Stimulated activated CD4-positive, alpha-beta T cell treated with anti-CD3 and anti-CD28 coated beads, Interleukin-4, amount 100 ng/mL, for 4 hours (primary cell): ENCODE measurements at regions not wholly inside any gene's neighbourhood (a gene's known extent, or its start where the extent isn't known, plus 50 kb on each side); places are given as distances from the start of the nearest gene placed in this dataset.
"Not testable (repeated sequence)": the region's sequence is repeated elsewhere in the genome, so short reads cannot be mapped to it uniquely, and the experiment has no call there.

ENCODE experiments used
- DNase-seq, 2 experiments: peaks; one replicate each; pipeline ENCODE4 v3.0.0-alpha.2; 2020

GRCh38 chr6:164097056-164097455 lies 682.5 kb downstream of the QKI start:
- no peak for DNase-seq

- DNase-seq, result no peak
These were observed 680.5 kb downstream of the QKI start for GRCh38 chr6:164095056-164095455.

- no peak for DNase-seq
These were observed 673.4 kb downstream of the QKI start for GRCh38 chr6:164087870-164088269.

- DNase-seq, result no peak
These were observed 672.7 kb downstream of the QKI start for GRCh38 chr6:164087211-164087610.

GRCh38 chr6:164086076-164086887 lies 671.8 kb downstream of the QKI start:
- DNase-seq, result no peak

GRCh38 chr6:164085091-164086075 lies 670.9 kb downstream of the QKI start:
- DNase-seq, result no peak

GRCh38 chr6:164079275-164079600 lies 664.7 kb downstream of the QKI start:
- no peak for DNase-seq

- DNase-seq, result no peak
These were observed 664.2 kb downstream of the QKI start for GRCh38 chr6:164078532-164079274.

- not testable (repeated sequence) for DNase-seq
These were observed 662.5 kb downstream of the QKI start for GRCh38 chr6:164076818-164077532.

GRCh38 chr6:164075981-164076615 lies 661.6 kb downstream of the QKI start:
- DNase-seq, result no peak

GRCh38 chr6:164072240-164072666 lies 657.7 kb downstream of the QKI start:
- DNase-seq, result no peak

GRCh38 chr6:164069350-164069990 lies 655.0 kb downstream of the QKI start:
- DNase-seq, result no peak

- no peak for DNase-seq
These were observed 654.0 kb downstream of the QKI start for GRCh38 chr6:164068527-164068926.

- DNase-seq, result no peak
These were observed 652.2 kb downstream of the QKI start for GRCh38 chr6:164066766-164067165.

GRCh38 chr6:164066335-164066734 lies 651.8 kb downstream of the QKI start:
- no peak for DNase-seq

- DNase-seq, result no peak
These were observed 648.8 kb downstream of the QKI start for GRCh38 chr6:164063346-164063745.

GRCh38 chr6:164062872-164063271 lies 648.4 kb downstream of the QKI start:
- DNase-seq, result no peak

GRCh38 chr6:164057876-164058275 lies 643.4 kb downstream of the QKI start:
- no peak for DNase-seq

GRCh38 chr6:164051427-164051826 lies 636.9 kb downstream of the QKI start:
- no peak for DNase-seq

- DNase-seq, result no peak
These were observed 635.0 kb downstream of the QKI start for GRCh38 chr6:164049517-164049988.

GRCh38 chr6:164048840-164049516 lies 634.5 kb downstream of the QKI start:
- DNase-seq, result no peak
